Mucosa of rectum (tissue), 2 donors: ENCODE measurements at regions not wholly inside any gene's neighbourhood (a gene's known extent, or its start where the extent isn't known, plus 50 kb on each side); places are given as distances from the start of the nearest gene placed in this dataset.

ENCODE experiments used
- H3K27ac ChIP-seq, 2 donors: one replicate each; pipeline ENCODE4 v1.7.0; 2013; ENCODE audit warnings: inconsistent platforms in 2 of 2, low read depth in 2 of 2, low read length in 2 of 2
- H3K27me3 ChIP-seq, 2 donors: one replicate each; pipeline ENCODE4 v1.7.0; 2013; ENCODE audit warnings: low read length in 2 of 2; ENCODE audit not compliant: control insufficient read depth in 2 of 2, insufficient read depth in 2 of 2
- H3K36me3 ChIP-seq, 2 donors: one replicate each; pipeline ENCODE4 v1.7.0; 2013; ENCODE audit warnings: low read length in 2 of 2; ENCODE audit not compliant: control insufficient read depth in 2 of 2, insufficient read depth in 2 of 2
- H3K4me1 ChIP-seq, 2 donors: one replicate each; pipeline ENCODE4 v1.7.0; 2013; ENCODE audit warnings: low read length in 2 of 2, mild to moderate bottlenecking in 1 of 2; ENCODE audit not compliant: control insufficient read depth in 2 of 2, insufficient read depth in 2 of 2
- H3K4me3 ChIP-seq, 2 donors: one replicate each; pipeline ENCODE4 v1.7.0; 2013; ENCODE audit warnings: low read length in 2 of 2
- H3K9ac ChIP-seq, 2 donors: one replicate each; pipeline ENCODE4 v1.7.0; 2013; ENCODE audit warnings: low read length in 2 of 2, low read depth in 1 of 2, mild to moderate bottlenecking in 1 of 2
- H3K9me3 ChIP-seq, 2 donors: one replicate each; pipeline ENCODE4 v1.7.0; 2013; ENCODE audit warnings: low read length in 2 of 2; ENCODE audit not compliant: control insufficient read depth in 2 of 2
- donor health status: healthy.
- donor health status: Normal muscosa, but diverticular disease.

- no peak overlapping the region for H3K27ac ChIP-seq
These were observed 242.6 kb upstream of the NT5C1B start for GRCh38 chr2:18831916-18832510.

GRCh38 chr2:18830962-18831361 is 241.6 kb upstream of the NT5C1B start:
- Histone ChIP-seq H3K36me3 (no peaks in the 10 kb centered on the region), H3K27me3 (no peaks in the 10 kb centered on the region), H3K9ac (no peak overlapping the region), H3K9me3 (no peaks in the 10 kb centered on the region), H3K4me1 (no peaks in the 10 kb centered on the region), H3K4me3 (no peak overlapping the region), H3K27ac (no peak overlapping the region)

More at GRCh38 chr2:18831916-18832510, 242.6 kb upstream of the NT5C1B start:
- H3K27me3 ChIP-seq, result no peaks in the 10 kb centered on the region
- H3K4me1 ChIP-seq, result no peaks in the 10 kb centered on the region
- no peak overlapping the region for H3K9ac ChIP-seq
- no peaks in the 10 kb centered on the region for H3K9me3 ChIP-seq
- no peaks in the 10 kb centered on the region for H3K36me3 ChIP-seq
- no peak overlapping the region for H3K4me3 ChIP-seq

- H3K9me3 ChIP-seq, result no peaks in the 10 kb centered on the region
- no peak overlapping the region for H3K27ac ChIP-seq
- no peaks in the 10 kb centered on the region for H3K36me3 ChIP-seq
- no peak overlapping the region for H3K9ac ChIP-seq
- H3K4me3 ChIP-seq, result no peak overlapping the region
- H3K4me1 ChIP-seq, result no peaks in the 10 kb centered on the region
- no peaks in the 10 kb centered on the region for H3K27me3 ChIP-seq
These were observed 240.6 kb upstream of the NT5C1B start for GRCh38 chr2:18829976-18830375.

GRCh38 chr2:18829251-18829902 is 240.0 kb upstream of the NT5C1B start:
- no peaks in the 10 kb centered on the region for H3K27me3 ChIP-seq
- H3K9ac ChIP-seq, result no peak overlapping the region
- no peak overlapping the region for H3K27ac ChIP-seq
- no peaks in the 10 kb centered on the region for H3K9me3 ChIP-seq
- no peaks in the 10 kb centered on the region for H3K4me1 ChIP-seq
- H3K36me3 ChIP-seq, result no peaks in the 10 kb centered on the region
- H3K4me3 ChIP-seq, result no peak overlapping the region

GRCh38 chr2:18828296-18828695 is 238.9 kb upstream of the NT5C1B start:
- no peak overlapping the region for H3K4me3 ChIP-seq
- no peak overlapping the region for H3K27ac ChIP-seq
- H3K36me3 ChIP-seq, result no peaks in the 10 kb centered on the region
- H3K9me3 ChIP-seq, result no peaks in the 10 kb centered on the region
- H3K9ac ChIP-seq, result no peak overlapping the region
- H3K4me1 ChIP-seq, result no peaks in the 10 kb centered on the region
- no peaks in the 10 kb centered on the region for H3K27me3 ChIP-seq

GRCh38 chr2:18825838-18826237 is 236.5 kb upstream of the NT5C1B start:
- H3K4me3 ChIP-seq, result no peak overlapping the region
- H3K9me3 ChIP-seq, result no peaks in the 10 kb centered on the region
- H3K27me3 ChIP-seq, result no peaks in the 10 kb centered on the region
- no peaks in the 10 kb centered on the region for H3K36me3 ChIP-seq
- H3K4me1 ChIP-seq, result no peaks in the 10 kb centered on the region
- no peak overlapping the region for H3K27ac ChIP-seq
- no peak overlapping the region for H3K9ac ChIP-seq

GRCh38 chr2:18824915-18825314 is 235.5 kb upstream of the NT5C1B start:
- Histone ChIP-seq H3K9ac (no peak overlapping the region), H3K9me3 (no peaks in the 10 kb centered on the region), H3K4me3 (no peak overlapping the region), H3K27me3 (no peaks in the 10 kb centered on the region), H3K36me3 (no peaks in the 10 kb centered on the region), H3K27ac (no peak overlapping the region), H3K4me1 (no peaks in the 10 kb centered on the region)

GRCh38 chr2:18824325-18824790 is 235.0 kb upstream of the NT5C1B start:
- H3K27ac ChIP-seq, result no peak overlapping the region
- H3K9ac ChIP-seq, result no peak overlapping the region
- H3K4me1 ChIP-seq, result no peaks in the 10 kb centered on the region
- H3K27me3 ChIP-seq, result no peaks in the 10 kb centered on the region
- H3K9me3 ChIP-seq, result no peaks in the 10 kb centered on the region
- no peak overlapping the region for H3K4me3 ChIP-seq
- no peaks in the 10 kb centered on the region for H3K36me3 ChIP-seq

- Histone ChIP-seq H3K4me1 (no peaks in the 10 kb centered on the region), H3K36me3 (no peaks in the 10 kb centered on the region), H3K27ac (no peak overlapping the region), H3K9me3 (no peaks in the 10 kb centered on the region), H3K9ac (no peak overlapping the region), H3K4me3 (no peak overlapping the region), H3K27me3 (no peaks in the 10 kb centered on the region)
These were observed 232.1 kb upstream of the NT5C1B start for GRCh38 chr2:18821431-18821830.

GRCh38 chr2:18820966-18821365 is 231.6 kb upstream of the NT5C1B start:
- Histone ChIP-seq H3K27ac (no peak overlapping the region), H3K9ac (no peak overlapping the region), H3K4me1 (no peaks in the 10 kb centered on the region), H3K9me3 (no peaks in the 10 kb centered on the region), H3K27me3 (no peaks in the 10 kb centered on the region), H3K36me3 (no peaks in the 10 kb centered on the region), H3K4me3 (no peak overlapping the region)
